ENCODE measurements at regions not wholly inside any gene's neighbourhood (a gene's known extent, or its start where the extent isn't known, plus 50 kb on each side); places are given as distances from the start of the nearest gene placed in this dataset.

GRCh38 chr12:31781894-31782540 lies 53.2 kb upstream of the AMN1 start:
- Histone ChIP-seq H3K9me3 (ENCODE audit: control insufficient read depth, low read depth, low read length) (no peaks in the 10 kb centered on the region), H3K4me3 (ENCODE audit: control insufficient read depth in 2 of 3, extremely low read depth in 1 of 3, insufficient read depth in 2 of 3, low read depth in 1 of 3, low read length in 3 of 3) (no peak overlapping the region), H3K4me2 (ENCODE audit: control insufficient read depth, extremely low read depth, insufficient read depth, low read depth, low read length) (no peak overlapping the region), H3K9ac (ENCODE audit: control insufficient read depth, extremely low read depth, insufficient read depth, low read length) (no peak overlapping the region), H2AFZ (ENCODE audit: control insufficient read depth, low read length) (no peak overlapping the region), H3K4me1 (ENCODE audit: control insufficient read depth, extremely low read depth, insufficient read depth, low read length) (no peaks in the 10 kb centered on the region), H3K36me3 (ENCODE audit: control insufficient read depth in 2 of 2, extremely low read depth in 1 of 2, insufficient read depth in 2 of 2, low read length in 2 of 2) (no peaks in the 10 kb centered on the region), H4K20me1 (ENCODE audit: control insufficient read depth, extremely low read depth, insufficient read depth, low read length) (no peaks in the 10 kb centered on the region), H3K79me2 (ENCODE audit: control insufficient read depth, insufficient read depth, low read length) (no peaks in the 10 kb centered on the region), H3K27me3 (ENCODE audit: control insufficient read depth, extremely low read depth, insufficient read depth, low read length) (no peaks in the 10 kb centered on the region), H3K9me1 (ENCODE audit: control insufficient read depth, extremely low read depth, insufficient read depth, low read length) (no peaks in the 10 kb centered on the region), H3K27ac (ENCODE audit: control insufficient read depth, insufficient read depth, low read length) (no peak overlapping the region)
- dilution Hi-C loops (cut with MboI; ENCODE audit: extremely low pct_ligation_motif_present, low sequenced_read_pairs) = no loop called here
- no peak for FAIRE-seq
- TF ChIP-seq EZH2 (IDR thresholded peaks at IDR 0.05; ENCODE audit: low read length) = no peak
- TF ChIP-seq, protein P1, sequence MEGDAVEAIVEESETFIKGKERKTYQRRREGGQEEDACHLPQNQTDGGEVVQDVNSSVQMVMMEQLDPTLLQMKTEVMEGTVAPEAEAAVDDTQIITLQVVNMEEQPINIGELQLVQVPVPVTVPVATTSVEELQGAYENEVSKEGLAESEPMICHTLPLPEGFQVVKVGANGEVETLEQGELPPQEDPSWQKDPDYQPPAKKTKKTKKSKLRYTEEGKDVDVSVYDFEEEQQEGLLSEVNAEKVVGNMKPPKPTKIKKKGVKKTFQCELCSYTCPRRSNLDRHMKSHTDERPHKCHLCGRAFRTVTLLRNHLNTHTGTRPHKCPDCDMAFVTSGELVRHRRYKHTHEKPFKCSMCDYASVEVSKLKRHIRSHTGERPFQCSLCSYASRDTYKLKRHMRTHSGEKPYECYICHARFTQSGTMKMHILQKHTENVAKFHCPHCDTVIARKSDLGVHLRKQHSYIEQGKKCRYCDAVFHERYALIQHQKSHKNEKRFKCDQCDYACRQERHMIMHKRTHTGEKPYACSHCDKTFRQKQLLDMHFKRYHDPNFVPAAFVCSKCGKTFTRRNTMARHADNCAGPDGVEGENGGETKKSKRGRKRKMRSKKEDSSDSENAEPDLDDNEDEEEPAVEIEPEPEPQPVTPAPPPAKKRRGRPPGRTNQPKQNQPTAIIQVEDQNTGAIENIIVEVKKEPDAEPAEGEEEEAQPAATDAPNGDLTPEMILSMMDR (optimal IDR thresholded peaks at IDR 0.05 in 1 of 3, IDR thresholded peaks at IDR 0.05 in 1 of 3, conservative IDR thresholded peaks at IDR 0.05 in 1 of 3; ENCODE audit: extremely low read depth in 1 of 3, insufficient read depth in 2 of 3, low read length in 3 of 3) = no peak
- DNase-seq (ENCODE audit: low read depth, low spot score) = no peak

DNA sequence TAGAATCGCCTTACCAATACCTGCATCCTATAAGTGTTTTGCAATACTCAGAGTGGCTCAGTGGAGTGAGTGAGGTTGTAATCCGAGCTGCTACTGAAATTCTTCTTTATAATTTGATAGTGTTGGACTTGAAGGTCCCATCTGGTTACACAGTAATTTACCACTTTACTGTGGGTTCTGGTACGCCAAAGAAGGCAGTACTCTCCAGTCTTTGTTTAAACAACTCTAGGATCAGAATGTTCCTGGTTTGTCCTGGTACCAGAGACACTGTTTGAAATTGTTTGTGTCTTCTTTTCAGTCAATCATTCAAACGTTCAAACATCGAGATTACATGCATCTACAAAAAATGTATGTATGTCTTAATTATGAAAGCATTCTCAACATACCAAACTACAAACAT lies 51.3 kb upstream of the AMN1 start:
- no peaks in the 10 kb centered on the region for H3K9me1 ChIP-seq (ENCODE audit: control insufficient read depth, extremely low read depth, insufficient read depth, low read length)
- H3K36me3 ChIP-seq (ENCODE audit: control insufficient read depth in 2 of 2, extremely low read depth in 1 of 2, insufficient read depth in 2 of 2, low read length in 2 of 2) = no peaks in the 10 kb centered on the region
- H4K20me1 ChIP-seq (ENCODE audit: control insufficient read depth, extremely low read depth, insufficient read depth, low read length) = no peaks in the 10 kb centered on the region
- TF ChIP-seq, protein P1 (optimal IDR thresholded peaks at IDR 0.05 in 1 of 3, IDR thresholded peaks at IDR 0.05 in 1 of 3, conservative IDR thresholded peaks at IDR 0.05 in 1 of 3; ENCODE audit: extremely low read depth in 1 of 3, insufficient read depth in 2 of 3, low read length in 3 of 3) = no peak
- no peak for TF ChIP-seq EZH2 (IDR thresholded peaks at IDR 0.05; ENCODE audit: low read length)
- no peaks in the 10 kb centered on the region for H3K4me1 ChIP-seq (ENCODE audit: control insufficient read depth, extremely low read depth, insufficient read depth, low read length)
- H3K4me3 ChIP-seq (ENCODE audit: control insufficient read depth in 2 of 3, extremely low read depth in 1 of 3, insufficient read depth in 2 of 3, low read depth in 1 of 3, low read length in 3 of 3) = no peak overlapping the region
- no peak overlapping the region for H2AFZ ChIP-seq (ENCODE audit: control insufficient read depth, low read length)
- H3K9me3 ChIP-seq (ENCODE audit: control insufficient read depth, low read depth, low read length) = no peaks in the 10 kb centered on the region
- no peak overlapping the region for H3K27ac ChIP-seq (ENCODE audit: control insufficient read depth, insufficient read depth, low read length)
- FAIRE-seq (no peak), DNase-seq (ENCODE audit: low read depth, low spot score) (no peak)
- dilution Hi-C loops (cut with MboI; ENCODE audit: extremely low pct_ligation_motif_present, low sequenced_read_pairs) = no loop called here
- no peak overlapping the region for H3K9ac ChIP-seq (ENCODE audit: control insufficient read depth, extremely low read depth, insufficient read depth, low read length)
- no peaks in the 10 kb centered on the region for H3K27me3 ChIP-seq (ENCODE audit: control insufficient read depth, extremely low read depth, insufficient read depth, low read length)
- H3K4me2 ChIP-seq (ENCODE audit: control insufficient read depth, extremely low read depth, insufficient read depth, low read depth, low read length) = no peak overlapping the region
- no peaks in the 10 kb centered on the region for H3K79me2 ChIP-seq (ENCODE audit: control insufficient read depth, insufficient read depth, low read length)

Data from keratinocyte (primary cell).